DMS153 (cell line): ENCODE measurements at regions not wholly inside any gene's neighbourhood (a gene's known extent, or its start where the extent isn't known, plus 50 kb on each side); places are given as distances from the start of the nearest gene placed in this dataset.

Experiments
- DNase-seq: peaks from one replicate; lab custom pipeline; 2025; lab: John Stamatoyannopoulos, UW

GRCh38 chr10:83871187-83872081 is 267.9 kb upstream of the GHITM start:
- DNase-seq, result peak; percentile 55

GRCh38 chr10:83880252-83880791 is 259.0 kb upstream of the GHITM start:
- no peak for DNase-seq

GRCh38 chr10:83881661-83882060 is 257.6 kb upstream of the GHITM start:
- no peak for DNase-seq

- DNase-seq, result peak; percentile 23
Measured at GRCh38 chr10:83886871-83887270, 252.4 kb upstream of the GHITM start.

- DNase-seq, result no peak
Measured at GRCh38 chr10:83892737-83893136, 246.6 kb upstream of the GHITM start.

GRCh38 chr10:83896219-83896618 is 243.1 kb upstream of the GHITM start:
- no peak for DNase-seq

GRCh38 chr10:83897626-83898025 is 241.7 kb upstream of the GHITM start:
- DNase-seq, result no peak

- DNase-seq, result no peak
Measured at GRCh38 chr10:83908506-83908905, 230.8 kb upstream of the GHITM start.

- DNase-seq, result no peak
Measured at GRCh38 chr10:83909001-83909400, 230.3 kb upstream of the GHITM start.

- DNase-seq, result no peak
Measured at GRCh38 chr10:83915801-83916200, 223.5 kb upstream of the GHITM start.

- DNase-seq, result no peak
Measured at GRCh38 chr10:83917537-83918506, 221.5 kb upstream of the GHITM start.

- DNase-seq, result no peak
Measured at GRCh38 chr10:83919187-83919586, 220.1 kb upstream of the GHITM start.

GRCh38 chr10:83921984-83922860 is 217.1 kb upstream of the GHITM start:
- DNase-seq, result no peak

GRCh38 chr10:83925133-83925532 is 214.2 kb upstream of the GHITM start:
- no peak for DNase-seq

- no peak for DNase-seq
Measured at GRCh38 chr10:83926606-83927005, 212.7 kb upstream of the GHITM start.

- no peak for DNase-seq
Measured at GRCh38 chr10:83927166-83927565, 212.1 kb upstream of the GHITM start.

GRCh38 chr10:83929399-83929798 is 209.9 kb upstream of the GHITM start:
- no peak for DNase-seq

- DNase-seq, result no peak
Measured at GRCh38 chr10:83931669-83932068, 207.6 kb upstream of the GHITM start.

- no peak for DNase-seq
Measured at GRCh38 chr10:83932245-83932644, 207.1 kb upstream of the GHITM start.

- DNase-seq, result no peak
Measured at GRCh38 chr10:83934062-83934461, 205.2 kb upstream of the GHITM start.

GRCh38 chr10:83934641-83935338 is 204.5 kb upstream of the GHITM start:
- DNase-seq, result no peak
